ENCODE measurements at regions not wholly inside any gene's neighbourhood (a gene's known extent, or its start where the extent isn't known, plus 50 kb on each side); places are given as distances from the start of the nearest gene placed in this dataset.

- no peak for TF ChIP-seq FOXM1 (IDR thresholded peaks at IDR 0.05; ENCODE audit: borderline replicate concordance)
- TF ChIP-seq FOXA1 (IDR thresholded peaks at IDR 0.05): no peak
- no peak for TF ChIP-seq BHLHE40 (IDR thresholded peaks at IDR 0.05; ENCODE audit: borderline replicate concordance)
- TF ChIP-seq ARNT (IDR thresholded peaks at IDR 0.05): no peak
Measured at GRCh38 chr2:109998-110397, 63.7 kb upstream of the FAM110C start.

All from HEK293T (cell line).